ENCODE measurements at regions not wholly inside any gene's neighbourhood (a gene's known extent, or its start where the extent isn't known, plus 50 kb on each side); places are given as distances from the start of the nearest gene placed in this dataset.

DNA sequence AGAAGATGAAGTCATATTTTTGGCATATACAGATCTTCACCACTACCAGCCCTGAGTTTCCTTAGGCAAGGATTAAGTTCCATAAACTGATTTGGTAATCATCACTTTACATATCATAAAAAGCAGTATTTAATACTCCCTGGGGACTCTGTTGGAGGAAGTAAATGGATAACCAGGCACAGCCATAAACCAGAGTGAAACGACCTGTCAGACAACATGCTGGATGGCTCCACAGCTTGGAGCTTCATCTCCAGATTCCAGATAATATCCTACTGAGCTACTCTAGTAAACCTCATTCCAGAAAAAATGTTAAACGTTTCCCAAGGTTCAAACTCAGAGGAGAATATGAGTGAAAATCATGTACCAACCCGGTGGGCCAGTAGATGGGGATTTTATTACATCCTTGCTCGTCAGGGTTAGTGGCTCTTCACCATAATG lies 109.2 kb downstream of the BASP1 start:
- TF ChIP-seq RFX5 (IDR thresholded peaks at IDR 0.05; ENCODE audit: low read depth, low read length) = no peak
- TF ChIP-seq, protein P1, sequence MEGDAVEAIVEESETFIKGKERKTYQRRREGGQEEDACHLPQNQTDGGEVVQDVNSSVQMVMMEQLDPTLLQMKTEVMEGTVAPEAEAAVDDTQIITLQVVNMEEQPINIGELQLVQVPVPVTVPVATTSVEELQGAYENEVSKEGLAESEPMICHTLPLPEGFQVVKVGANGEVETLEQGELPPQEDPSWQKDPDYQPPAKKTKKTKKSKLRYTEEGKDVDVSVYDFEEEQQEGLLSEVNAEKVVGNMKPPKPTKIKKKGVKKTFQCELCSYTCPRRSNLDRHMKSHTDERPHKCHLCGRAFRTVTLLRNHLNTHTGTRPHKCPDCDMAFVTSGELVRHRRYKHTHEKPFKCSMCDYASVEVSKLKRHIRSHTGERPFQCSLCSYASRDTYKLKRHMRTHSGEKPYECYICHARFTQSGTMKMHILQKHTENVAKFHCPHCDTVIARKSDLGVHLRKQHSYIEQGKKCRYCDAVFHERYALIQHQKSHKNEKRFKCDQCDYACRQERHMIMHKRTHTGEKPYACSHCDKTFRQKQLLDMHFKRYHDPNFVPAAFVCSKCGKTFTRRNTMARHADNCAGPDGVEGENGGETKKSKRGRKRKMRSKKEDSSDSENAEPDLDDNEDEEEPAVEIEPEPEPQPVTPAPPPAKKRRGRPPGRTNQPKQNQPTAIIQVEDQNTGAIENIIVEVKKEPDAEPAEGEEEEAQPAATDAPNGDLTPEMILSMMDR (conservative IDR thresholded peaks at IDR 0.05; ENCODE audit: low read depth, low read length) = no peak
- no peak for TF ChIP-seq POLR2A (IDR thresholded peaks at IDR 0.05; ENCODE audit: low read depth, low read length)
- TF ChIP-seq RAD21 (IDR thresholded peaks at IDR 0.05; ENCODE audit: low read length) = no peak
- TF ChIP-seq CEBPB (IDR thresholded peaks at IDR 0.05; ENCODE audit: low read depth, low read length) = no peak
- no peak for TF ChIP-seq FOS (IDR thresholded peaks at IDR 0.05; ENCODE audit: low read depth, low read length)
- no peak for TF ChIP-seq SMC3 (IDR thresholded peaks at IDR 0.05; ENCODE audit: low read depth, low read length)

All from IMR-90 (cell line).